ENCODE measurements at regions not wholly inside any gene's neighbourhood (a gene's known extent, or its start where the extent isn't known, plus 50 kb on each side); places are given as distances from the start of the nearest gene placed in this dataset.

GRCh38 chr16:85178596-85178995 lies 66.3 kb upstream of the CIBAR2 start:
- DNase-seq, result no peak
- peaks cover 2% of the 10 kb centered on the region for H3K9me3 Mint-ChIP-seq (ENCODE audit: low read depth)
- CTCF ChIA-PET, result no interaction called here
- H3K27ac Mint-ChIP-seq, result no peak overlapping the region
- no peak overlapping the region for H3K4me3 Mint-ChIP-seq
- H3K36me3 Mint-ChIP-seq, result no peaks in the 10 kb centered on the region
- peaks cover 20% of the 10 kb centered on the region for H3K27me3 Mint-ChIP-seq
- H3K4me1 Mint-ChIP-seq, result no peaks in the 10 kb centered on the region
- ATAC-seq, result no peak

- no peaks in the 10 kb centered on the region for H3K36me3 Mint-ChIP-seq
- ATAC-seq, result no peak
- CTCF ChIA-PET, result no interaction called here
- DNase-seq, result no peak
- H3K27ac Mint-ChIP-seq, result no peak overlapping the region
- peaks cover 6% of the 10 kb centered on the region for H3K9me3 Mint-ChIP-seq (ENCODE audit: low read depth)
- peaks cover 16% of the 10 kb centered on the region for H3K27me3 Mint-ChIP-seq
- H3K4me3 Mint-ChIP-seq, result no peak overlapping the region
- no peaks in the 10 kb centered on the region for H3K4me1 Mint-ChIP-seq
These were observed 67.2 kb upstream of the CIBAR2 start for GRCh38 chr16:85179344-85180046.

GRCh38 chr16:85180047-85180826 lies 68.0 kb upstream of the CIBAR2 start:
- no peaks in the 10 kb centered on the region for H3K4me1 Mint-ChIP-seq
- H3K27ac Mint-ChIP-seq, result no peak overlapping the region

GRCh38 chr16:85180827-85181738 lies 68.8 kb upstream of the CIBAR2 start:
- CTCF ChIA-PET, result no interaction called here
- Mint-ChIP-seq H3K4me3 (no peak overlapping the region), H3K4me1 (no peaks in the 10 kb centered on the region), H3K27ac (no peak overlapping the region), H3K27me3 (peaks cover 12% of the 10 kb centered on the region), H3K9me3 (ENCODE audit: low read depth) (peaks cover 9% of the 10 kb centered on the region), H3K36me3 (no peaks in the 10 kb centered on the region)
- no peak for ATAC-seq
- DNase-seq, result no peak

More at GRCh38 chr16:85180047-85180826, 68.0 kb upstream of the CIBAR2 start:
- peaks cover 9% of the 10 kb centered on the region for H3K9me3 Mint-ChIP-seq (ENCODE audit: low read depth)
- no peak overlapping the region for H3K4me3 Mint-ChIP-seq
- no peak for DNase-seq
- H3K36me3 Mint-ChIP-seq, result no peaks in the 10 kb centered on the region
- no peak for ATAC-seq
- CTCF ChIA-PET, result no interaction called here
- peaks cover 14% of the 10 kb centered on the region for H3K27me3 Mint-ChIP-seq

GRCh38 chr16:85181739-85182129 lies 69.5 kb upstream of the CIBAR2 start:
- H3K36me3 Mint-ChIP-seq, result no peaks in the 10 kb centered on the region

GRCh38 chr16:85182286-85182685 lies 70.0 kb upstream of the CIBAR2 start:
- Mint-ChIP-seq H3K27me3 (peaks cover under 1% of the 10 kb centered on the region), H3K4me1 (no peaks in the 10 kb centered on the region), H3K36me3 (no peaks in the 10 kb centered on the region), H3K27ac (no peak overlapping the region), H3K4me3 (no peak overlapping the region), H3K9me3 (ENCODE audit: low read depth) (peaks cover 9% of the 10 kb centered on the region)
- DNase-seq, result no peak
- CTCF ChIA-PET, result no interaction called here
- ATAC-seq, result no peak

More at GRCh38 chr16:85181739-85182129, 69.5 kb upstream of the CIBAR2 start:
- ATAC-seq (no peak), DNase-seq (no peak)
- H3K27me3 Mint-ChIP-seq, result peaks cover 5% of the 10 kb centered on the region
- no peak overlapping the region for H3K4me3 Mint-ChIP-seq
- peaks cover 9% of the 10 kb centered on the region for H3K9me3 Mint-ChIP-seq (ENCODE audit: low read depth)
- no peaks in the 10 kb centered on the region for H3K4me1 Mint-ChIP-seq
- no peak overlapping the region for H3K27ac Mint-ChIP-seq
- CTCF ChIA-PET, result no interaction called here

GRCh38 chr16:85182774-85183173 lies 70.5 kb upstream of the CIBAR2 start:
- DNase-seq, result no peak
- H3K9me3 Mint-ChIP-seq (ENCODE audit: low read depth), result peaks cover 9% of the 10 kb centered on the region
- no peak overlapping the region for H3K27ac Mint-ChIP-seq
- no peaks in the 10 kb centered on the region for H3K27me3 Mint-ChIP-seq
- H3K4me1 Mint-ChIP-seq, result no peaks in the 10 kb centered on the region
- ATAC-seq, result no peak
- CTCF ChIA-PET, result no interaction called here
- no peak overlapping the region for H3K4me3 Mint-ChIP-seq
- no peaks in the 10 kb centered on the region for H3K36me3 Mint-ChIP-seq

- H3K27ac Mint-ChIP-seq, result no peak overlapping the region
- no peaks in the 10 kb centered on the region for H3K27me3 Mint-ChIP-seq
- no peaks in the 10 kb centered on the region for H3K4me1 Mint-ChIP-seq
- CTCF ChIA-PET, result no interaction called here
- H3K36me3 Mint-ChIP-seq, result no peaks in the 10 kb centered on the region
- DNase-seq (no peak), ATAC-seq (no peak)
- no peak overlapping the region for H3K4me3 Mint-ChIP-seq
- H3K9me3 Mint-ChIP-seq (ENCODE audit: low read depth), result peaks cover 9% of the 10 kb centered on the region
These were observed 71.3 kb upstream of the CIBAR2 start for GRCh38 chr16:85183564-85183963.

- peaks cover 9% of the 10 kb centered on the region for H3K9me3 Mint-ChIP-seq (ENCODE audit: low read depth)
- CTCF ChIA-PET, result no interaction called here
- DNase-seq (no peak), ATAC-seq (no peak)
- H3K27me3 Mint-ChIP-seq, result peaks cover 4% of the 10 kb centered on the region
- no peak overlapping the region for H3K27ac Mint-ChIP-seq
- no peaks in the 10 kb centered on the region for H3K36me3 Mint-ChIP-seq
- H3K4me1 Mint-ChIP-seq, result no peaks in the 10 kb centered on the region
- H3K4me3 Mint-ChIP-seq, result no peak overlapping the region
These were observed 72.1 kb upstream of the CIBAR2 start for GRCh38 chr16:85184404-85184803.

GRCh38 chr16:85185303-85186100 lies 73.2 kb upstream of the CIBAR2 start:
- H3K36me3 Mint-ChIP-seq, result no peaks in the 10 kb centered on the region
- no peak overlapping the region for H3K27ac Mint-ChIP-seq
- peaks cover 9% of the 10 kb centered on the region for H3K9me3 Mint-ChIP-seq (ENCODE audit: low read depth)
- no peak for ATAC-seq
- DNase-seq, result no peak
- no peaks in the 10 kb centered on the region for H3K4me1 Mint-ChIP-seq
- CTCF ChIA-PET, result no interaction called here
- H3K27me3 Mint-ChIP-seq, result peaks cover 9% of the 10 kb centered on the region
- H3K4me3 Mint-ChIP-seq, result no peak overlapping the region

- H3K4me3 Mint-ChIP-seq, result no peak overlapping the region
- DNase-seq (no peak), ATAC-seq (no peak)
- no peaks in the 10 kb centered on the region for H3K36me3 Mint-ChIP-seq
- no peak overlapping the region for H3K27ac Mint-ChIP-seq
- H3K9me3 Mint-ChIP-seq (ENCODE audit: low read depth), result peaks cover 9% of the 10 kb centered on the region
- no peaks in the 10 kb centered on the region for H3K4me1 Mint-ChIP-seq
- peaks cover 9% of the 10 kb centered on the region for H3K27me3 Mint-ChIP-seq
- CTCF ChIA-PET, result no interaction called here
These were observed 74.7 kb upstream of the CIBAR2 start for GRCh38 chr16:85187002-85187401.

GRCh38 chr16:85187447-85187846 lies 75.2 kb upstream of the CIBAR2 start:
- no peaks in the 10 kb centered on the region for H3K4me1 Mint-ChIP-seq
- no peak for ATAC-seq

GRCh38 chr16:85187886-85188285 lies 75.6 kb upstream of the CIBAR2 start:
- Mint-ChIP-seq H3K9me3 (ENCODE audit: low read depth) (peaks cover 8% of the 10 kb centered on the region), H3K27me3 (peaks cover 9% of the 10 kb centered on the region), H3K4me1 (no peaks in the 10 kb centered on the region), H3K27ac (no peak overlapping the region), H3K4me3 (no peak overlapping the region), H3K36me3 (no peaks in the 10 kb centered on the region)
- CTCF ChIA-PET, result no interaction called here
- no peak for DNase-seq
- no peak for ATAC-seq

More at GRCh38 chr16:85187447-85187846, 75.2 kb upstream of the CIBAR2 start:
- DNase-seq, result no peak
- Mint-ChIP-seq H3K36me3 (no peaks in the 10 kb centered on the region), H3K9me3 (ENCODE audit: low read depth) (peaks cover 9% of the 10 kb centered on the region), H3K4me3 (no peak overlapping the region), H3K27me3 (peaks cover 9% of the 10 kb centered on the region), H3K27ac (no peak overlapping the region)
- CTCF ChIA-PET, result no interaction called here

All from activated CD8-positive, alpha-beta memory T cell treated with anti-CD3 and anti-CD28 coated beads, Interleukin-2, amount 10 ng/mL, durations not matched to agents 7 days and 5 days (primary cell).